GM23338 (cell line): ENCODE measurements at regions not wholly inside any gene's neighbourhood (a gene's known extent, or its start where the extent isn't known, plus 50 kb on each side); places are given as distances from the start of the nearest gene placed in this dataset.

Experiments
- CREB1 ChIP-seq: fragments of 250-450 bp; sonication (Bioruptor Pico); IDR thresholded peaks from 2 replicates; pipeline ENCODE4 v1.5.0; 2020; ENCODE audit warnings: low read depth, mild to moderate bottlenecking, moderate library complexity
- CTCF ChIP-seq, 2 experiments: fragments of 200-600 bp in 1 of 2; sonication (generic) in 1 of 2; conservative IDR thresholded peaks; 2 replicates each; pipeline versions ENCODE4 v1.5.1 to v1.6.1; 2016 to 2017; ENCODE audit warnings: antibody characterized with exemption in 2 of 2, low read depth in 2 of 2, mild to moderate bottlenecking in 2 of 2, moderate library complexity in 1 of 2
- ETS1 ChIP-seq: IDR thresholded peaks from 2 replicates; pipeline ENCODE4 v1.6.1; 2016; ENCODE audit warnings: antibody characterized with exemption
- EZH2 ChIP-seq: fragments of 200-600 bp; sonication (generic); IDR thresholded peaks from one replicate; pipeline ENCODE4 v1.8.0; 2017; ENCODE audit warnings: antibody characterized with exemption, mild to moderate bottlenecking, low read depth; ENCODE audit not compliant: unreplicated experiment
- EZH2phosphoT487 ChIP-seq: fragments of 200-600 bp; sonication (generic); IDR thresholded peaks from one replicate; pipeline ENCODE4 v1.8.1; 2018; ENCODE audit warnings: antibody characterized with exemption; ENCODE audit not compliant: unreplicated experiment
- JUNB ChIP-seq: IDR thresholded peaks from one replicate; pipeline ENCODE4 v1.6.1; 2016; ENCODE audit warnings: antibody characterized with exemption; ENCODE audit not compliant: unreplicated experiment
- POLR2AphosphoS5 ChIP-seq: IDR thresholded peaks from 2 replicates; pipeline ENCODE4 v1.6.1; 2016; ENCODE audit warnings: antibody characterized with exemption, low read depth
- REST ChIP-seq: IDR thresholded peaks from one replicate; pipeline ENCODE4 v1.6.1; 2018; ENCODE audit warnings: antibody characterized with exemption; ENCODE audit not compliant: unreplicated experiment
- ZNF114 ChIP-seq: fragments of 250-450 bp; sonication (Bioruptor Pico); IDR thresholded peaks from 2 replicates; pipeline ENCODE4 v1.5.0; 2020; ENCODE audit warnings: mild to moderate bottlenecking, moderate library complexity

- TF ChIP-seq EZH2 = no peak
- TF ChIP-seq REST = no peak
- TF ChIP-seq CTCF (conservative IDR thresholded peaks at IDR 0.05; ENCODE audit: low read depth in 2 of 2) = no peak
- TF ChIP-seq POLR2AphosphoS5 = no peak
- TF ChIP-seq JUNB = no peak
- TF ChIP-seq ZNF114 (CRISPR knock-in tag) = no peak
- no peak for TF ChIP-seq ETS1
- no peak for TF ChIP-seq EZH2phosphoT487
- TF ChIP-seq CREB1 = no peak
Measured at GRCh38 chr12:92049403-92049802, 96.2 kb downstream of the BTG1 start.
